Stimulated activated effector memory CD8-positive, alpha-beta T cell treated with anti-CD3 and anti-CD28 coated beads, Interleukin-12 subunit alpha, Interleukin-12 subunit beta, amount 100 ng/mL, for 72 hours (primary cell): ENCODE measurements at regions not wholly inside any gene's neighbourhood (a gene's known extent, or its start where the extent isn't known, plus 50 kb on each side); places are given as distances from the start of the nearest gene placed in this dataset.

Experiments used
- ATAC-seq: fragments of 150-1000 bp; cut with Tn5 transposase; 2 replicates; pipeline ENCODE4 v1.10.0; 2021
- DNase-seq, 2 donors: peaks; one replicate each; pipeline ENCODE4 v3.0.0; 2021 to 2022; ENCODE audit warnings: low spot score in 2 of 2
- H3K27ac Mint-ChIP-seq: one replicate; pipeline ENCODE4 v1.8.0; 2022; ENCODE audit warnings: mild to moderate bottlenecking, mixed read lengths
- H3K36me3 Mint-ChIP-seq: one replicate; pipeline ENCODE4 v1.8.0; 2022; ENCODE audit warnings: mild to moderate bottlenecking, mixed read lengths
- H3K4me1 Mint-ChIP-seq: one replicate; pipeline ENCODE4 v1.8.0; 2022; ENCODE audit warnings: mixed read lengths
- H3K4me3 Mint-ChIP-seq: one replicate; pipeline ENCODE4 v1.8.0; 2022; ENCODE audit warnings: mild to moderate bottlenecking, mixed read lengths
- H3K9me3 Mint-ChIP-seq: one replicate; pipeline ENCODE4 v1.8.0; 2022; ENCODE audit warnings: mixed read lengths

GRCh38 chrX:80098038-80098437 is 83.5 kb downstream of the TBX22 start:
- no peaks in the 10 kb centered on the region for H3K9me3 Mint-ChIP-seq
- DNase-seq (no peak), ATAC-seq (no peak)
- H3K4me1 Mint-ChIP-seq = no peaks in the 10 kb centered on the region
- H3K4me3 Mint-ChIP-seq = no peak overlapping the region
- H3K36me3 Mint-ChIP-seq = no peaks in the 10 kb centered on the region
- no peak overlapping the region for H3K27ac Mint-ChIP-seq

DNA sequence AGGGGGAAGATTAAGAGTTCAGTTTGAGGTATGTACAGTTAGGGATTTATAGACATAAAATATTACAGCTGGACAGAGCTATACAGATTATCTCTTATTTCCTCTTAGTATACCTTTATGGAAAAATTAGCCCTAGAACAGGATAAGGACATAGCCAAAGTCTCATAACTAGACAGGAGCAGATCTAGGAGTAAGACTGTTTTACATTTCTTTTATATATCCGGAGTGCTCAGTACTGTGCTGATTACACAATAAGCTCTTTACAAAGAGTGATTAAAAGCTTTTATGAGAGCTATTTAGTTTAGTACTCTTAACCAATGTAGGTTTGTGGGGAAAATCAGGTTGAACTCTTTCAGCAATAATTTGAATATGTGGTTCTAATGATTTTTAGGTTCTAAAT is 105.8 kb downstream of the TBX22 start:
- ATAC-seq = no peak
- no peaks in the 10 kb centered on the region for H3K4me1 Mint-ChIP-seq
- no peaks in the 10 kb centered on the region for H3K9me3 Mint-ChIP-seq
- H3K4me3 Mint-ChIP-seq = no peak overlapping the region
- H3K36me3 Mint-ChIP-seq = no peaks in the 10 kb centered on the region
- H3K27ac Mint-ChIP-seq = no peak overlapping the region
- DNase-seq = no peak

- peaks cover 5% of the 10 kb centered on the region for H3K9me3 Mint-ChIP-seq
- ATAC-seq = no peak
- no peaks in the 10 kb centered on the region for H3K36me3 Mint-ChIP-seq
- H3K27ac Mint-ChIP-seq = no peak overlapping the region
- DNase-seq = no peak
- no peaks in the 10 kb centered on the region for H3K4me1 Mint-ChIP-seq
- H3K4me3 Mint-ChIP-seq = no peak overlapping the region
These were observed 124.4 kb downstream of the TBX22 start for GRCh38 chrX:80138938-80139337.

DNA sequence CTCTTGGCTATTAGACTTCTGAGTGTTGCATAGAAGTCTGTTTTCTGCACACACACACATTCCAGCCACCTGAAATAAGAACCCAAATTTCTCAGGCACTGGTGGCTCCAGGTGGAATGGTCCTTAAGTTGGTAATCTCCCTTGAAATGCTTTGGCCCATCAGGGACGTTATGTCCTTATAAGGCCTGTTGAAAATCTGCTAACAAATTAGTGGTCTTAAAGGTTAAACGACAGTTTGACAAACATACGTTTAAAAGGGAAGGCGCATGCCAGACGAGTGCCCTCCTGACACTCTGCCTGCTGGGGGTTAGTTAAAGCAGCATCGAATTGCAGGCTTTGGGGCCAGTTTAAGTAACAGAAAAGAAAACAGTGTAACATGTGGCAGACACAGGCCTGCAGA is 125.0 kb downstream of the TBX22 start:
- Mint-ChIP-seq H3K4me1 (no peaks in the 10 kb centered on the region), H3K27ac (no peak overlapping the region), H3K4me3 (no peak overlapping the region), H3K36me3 (no peaks in the 10 kb centered on the region), H3K9me3 (peaks cover 3% of the 10 kb centered on the region)
- DNase-seq (no peak), ATAC-seq (no peak)

- no peak for DNase-seq
- H3K4me1 Mint-ChIP-seq = no peaks in the 10 kb centered on the region
- no peak overlapping the region for H3K27ac Mint-ChIP-seq
- H3K9me3 Mint-ChIP-seq = peaks cover 2% of the 10 kb centered on the region
- no peaks in the 10 kb centered on the region for H3K36me3 Mint-ChIP-seq
- no peak overlapping the region for H3K4me3 Mint-ChIP-seq
- no peak for ATAC-seq
These were observed 156.0 kb downstream of the TBX22 start for GRCh38 chrX:80170581-80170980.

DNA sequence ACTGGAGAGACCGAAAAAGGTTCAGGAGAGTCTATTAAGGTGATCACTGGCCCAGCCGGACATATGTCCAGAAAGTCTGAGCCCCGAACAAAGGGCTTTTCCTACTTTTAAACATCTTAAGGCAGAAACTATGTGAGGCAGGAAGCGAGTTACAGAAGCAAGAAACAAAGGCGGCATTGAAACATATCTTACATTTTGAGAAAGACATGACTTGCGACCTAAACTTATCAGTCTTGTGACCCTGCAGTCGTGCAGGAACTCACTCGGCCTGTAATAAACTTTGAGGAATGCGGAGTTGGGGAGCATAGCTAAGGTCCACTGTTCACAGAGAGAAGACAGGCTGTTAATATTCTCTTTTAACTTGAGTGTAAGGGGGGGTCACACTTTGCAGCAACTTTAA is 158.7 kb downstream of the TBX22 start:
- Mint-ChIP-seq H3K9me3 (no peaks in the 10 kb centered on the region), H3K4me3 (no peak overlapping the region), H3K36me3 (no peaks in the 10 kb centered on the region), H3K4me1 (no peaks in the 10 kb centered on the region), H3K27ac (no peak overlapping the region)
- no peak for ATAC-seq
- no peak for DNase-seq

DNA sequence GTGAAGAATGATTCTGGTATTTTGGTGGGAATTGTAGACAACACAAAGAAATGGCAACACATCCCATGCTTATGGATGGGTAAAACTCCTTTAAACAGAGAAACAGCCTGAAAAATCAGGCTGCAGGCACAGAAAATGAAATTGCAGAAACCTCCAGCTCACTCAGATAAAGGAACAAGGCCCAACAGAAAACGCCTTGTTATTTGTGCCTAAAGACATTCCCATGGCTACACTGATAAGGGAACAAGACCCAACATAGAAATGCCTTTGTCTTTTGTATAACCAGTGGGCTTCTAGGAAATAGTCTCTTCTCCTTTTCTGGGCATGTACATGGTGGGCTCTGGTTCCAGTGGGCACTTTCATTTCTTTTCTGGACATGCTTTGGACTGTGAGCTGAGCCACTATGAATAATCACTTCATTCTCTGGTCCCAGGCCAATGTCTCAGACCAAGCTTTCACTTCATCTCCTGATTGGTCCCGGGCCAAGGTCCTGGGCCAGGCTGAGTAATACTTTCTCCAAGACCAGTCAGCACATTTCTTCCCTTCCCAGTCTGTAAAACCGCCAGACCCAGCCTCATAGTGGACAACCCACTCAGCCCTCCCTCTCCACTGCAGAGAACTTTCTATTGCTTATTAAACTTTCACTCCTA is 160.5 kb downstream of the TBX22 start:
- H3K36me3 Mint-ChIP-seq = no peaks in the 10 kb centered on the region
- no peaks in the 10 kb centered on the region for H3K9me3 Mint-ChIP-seq
- H3K4me3 Mint-ChIP-seq = no peak overlapping the region
- no peak for DNase-seq
- ATAC-seq = no peak
- H3K4me1 Mint-ChIP-seq = no peaks in the 10 kb centered on the region
- H3K27ac Mint-ChIP-seq = no peak overlapping the region

DNA sequence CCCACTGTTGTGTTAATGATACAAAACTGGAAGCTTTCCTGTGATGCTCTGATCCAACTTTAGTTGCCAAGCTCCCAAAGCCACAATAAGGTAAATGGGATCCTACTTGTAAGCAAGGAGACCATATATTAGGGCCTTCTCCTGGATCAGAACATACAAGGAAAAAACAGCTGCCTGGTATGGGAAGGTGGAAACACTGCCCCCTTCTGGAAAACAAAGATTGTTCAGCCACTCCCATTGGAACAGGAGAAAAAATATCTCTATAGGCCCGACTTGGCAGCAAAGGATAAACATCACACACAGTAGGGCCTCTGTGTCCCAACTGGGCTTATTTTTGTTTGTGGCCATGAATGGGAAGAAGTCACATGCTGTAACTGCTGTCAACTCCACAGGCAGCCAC is 166.5 kb downstream of the TBX22 start:
- H3K9me3 Mint-ChIP-seq = peaks cover 2% of the 10 kb centered on the region
- no peaks in the 10 kb centered on the region for H3K4me1 Mint-ChIP-seq
- no peak overlapping the region for H3K4me3 Mint-ChIP-seq
- no peak overlapping the region for H3K27ac Mint-ChIP-seq
- DNase-seq (no peak), ATAC-seq (no peak)
- no peaks in the 10 kb centered on the region for H3K36me3 Mint-ChIP-seq

GRCh38 chrX:80184854-80185253 is 170.3 kb downstream of the TBX22 start:
- Mint-ChIP-seq H3K36me3 (no peaks in the 10 kb centered on the region), H3K4me1 (no peaks in the 10 kb centered on the region), H3K27ac (no peak overlapping the region), H3K9me3 (peaks cover 2% of the 10 kb centered on the region), H3K4me3 (no peak overlapping the region)
- no peak for ATAC-seq
- DNase-seq = no peak

- H3K4me3 Mint-ChIP-seq = no peak overlapping the region
- H3K4me1 Mint-ChIP-seq = no peaks in the 10 kb centered on the region
- no peaks in the 10 kb centered on the region for H3K36me3 Mint-ChIP-seq
- DNase-seq = no peak
- H3K27ac Mint-ChIP-seq = no peak overlapping the region
- ATAC-seq = no peak
- no peaks in the 10 kb centered on the region for H3K9me3 Mint-ChIP-seq
These were observed 192.1 kb downstream of the TBX22 start for GRCh38 chrX:80206647-80207046.

DNA sequence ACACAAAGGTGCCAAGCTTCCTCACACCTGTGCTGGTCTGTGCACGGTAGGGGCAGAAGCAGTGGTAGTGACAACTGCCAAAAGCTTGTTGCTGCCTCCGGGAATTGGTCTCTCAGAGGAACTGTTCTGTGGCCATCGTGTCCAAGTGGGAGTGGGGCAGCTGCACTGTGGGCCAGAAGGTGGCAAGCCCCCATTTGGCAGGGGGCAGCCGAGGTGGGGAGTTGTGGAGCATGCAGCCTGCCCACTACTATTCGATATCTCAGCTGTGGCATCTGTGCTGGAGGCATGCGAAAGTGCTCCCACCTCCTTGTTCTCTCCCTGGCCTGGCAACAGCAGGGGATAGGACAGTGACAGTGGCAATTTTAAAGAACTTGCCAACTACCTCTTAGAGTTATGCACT is 192.8 kb downstream of the TBX22 start:
- no peak for ATAC-seq
- H3K4me1 Mint-ChIP-seq = no peaks in the 10 kb centered on the region
- no peaks in the 10 kb centered on the region for H3K9me3 Mint-ChIP-seq
- no peaks in the 10 kb centered on the region for H3K36me3 Mint-ChIP-seq
- H3K27ac Mint-ChIP-seq = no peak overlapping the region
- H3K4me3 Mint-ChIP-seq = no peak overlapping the region
- DNase-seq = no peak

- H3K36me3 Mint-ChIP-seq = no peaks in the 10 kb centered on the region
- H3K27ac Mint-ChIP-seq = no peak overlapping the region
- H3K4me3 Mint-ChIP-seq = no peak overlapping the region
- DNase-seq (no peak), ATAC-seq (no peak)
- peaks cover 6% of the 10 kb centered on the region for H3K9me3 Mint-ChIP-seq
- no peaks in the 10 kb centered on the region for H3K4me1 Mint-ChIP-seq
These were observed 201.5 kb downstream of the TBX22 start for GRCh38 chrX:80216086-80216485.

DNA sequence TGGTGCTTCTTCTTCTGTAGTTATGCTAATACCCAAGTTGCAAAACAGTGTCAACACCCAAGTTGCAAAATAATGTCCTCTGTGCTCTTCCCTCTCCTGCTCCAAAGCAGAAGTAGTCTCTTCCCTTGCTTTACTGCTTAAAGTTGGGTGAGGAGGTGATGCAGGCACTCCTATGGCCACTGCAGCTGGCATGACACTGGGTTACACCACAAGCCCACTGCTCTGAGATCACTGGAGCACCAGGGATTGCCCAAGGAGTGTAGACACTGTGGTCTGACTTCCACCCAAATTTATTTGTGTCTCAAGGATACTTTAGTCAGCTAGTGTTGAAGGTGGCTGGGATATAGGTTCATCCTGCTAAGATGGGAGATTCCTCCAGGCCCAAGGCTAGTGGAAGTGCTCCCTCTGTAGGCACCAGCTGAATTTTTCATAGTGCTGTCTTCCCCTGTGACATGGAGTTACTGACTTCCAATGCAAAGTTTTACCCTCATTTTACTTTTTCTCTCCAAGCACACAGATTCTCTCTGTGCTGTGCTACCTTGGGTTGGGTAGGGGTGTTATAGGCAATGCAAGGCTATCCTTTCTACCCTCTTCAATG is 196.2 kb upstream of the TENT5D start:
- Mint-ChIP-seq H3K4me1 (no peaks in the 10 kb centered on the region), H3K4me3 (no peak overlapping the region), H3K9me3 (no peaks in the 10 kb centered on the region), H3K27ac (no peak overlapping the region), H3K36me3 (no peaks in the 10 kb centered on the region)
- DNase-seq (no peak), ATAC-seq (no peak)

DNA sequence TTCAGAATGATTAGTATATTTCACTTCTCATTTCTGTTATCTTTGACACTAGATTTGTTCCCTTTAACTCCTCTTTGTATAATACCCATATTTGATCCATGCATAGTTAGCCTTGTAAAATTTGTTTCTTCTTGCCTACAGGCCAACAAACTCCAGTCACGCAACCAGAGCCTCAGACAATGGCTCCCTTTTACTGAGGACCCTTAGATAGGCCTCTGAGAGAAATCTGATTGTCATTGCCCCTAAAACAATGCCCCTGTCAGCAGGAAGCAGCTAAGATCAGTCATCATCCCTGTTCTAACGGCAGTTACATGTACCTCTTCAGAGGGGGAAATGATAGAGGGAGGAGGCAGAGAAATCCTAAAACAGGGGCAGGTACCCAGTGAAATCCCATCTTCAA is 190.6 kb upstream of the TENT5D start:
- Mint-ChIP-seq H3K4me1 (no peaks in the 10 kb centered on the region), H3K36me3 (no peaks in the 10 kb centered on the region), H3K4me3 (no peak overlapping the region), H3K27ac (no peak overlapping the region), H3K9me3 (no peaks in the 10 kb centered on the region)
- ATAC-seq (no peak), DNase-seq (no peak)

DNA sequence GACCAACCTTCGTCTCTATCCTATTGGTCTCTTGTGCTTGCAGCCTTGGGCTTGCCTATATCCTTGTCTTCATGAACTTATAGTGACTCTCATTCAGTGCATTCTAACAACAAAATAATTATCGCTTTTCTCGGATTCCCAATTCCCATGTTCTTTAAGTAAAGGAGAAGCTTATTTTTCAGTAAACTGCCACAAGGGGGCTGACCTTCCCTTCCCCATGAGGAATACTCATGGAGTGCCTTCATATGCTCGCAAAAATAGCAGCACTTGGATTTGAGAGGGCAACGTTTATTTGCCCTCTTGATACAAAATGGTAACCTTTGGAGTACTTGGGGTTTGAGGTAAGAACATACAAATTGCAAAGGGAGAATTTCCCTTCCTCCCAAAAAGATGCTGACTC is 183.2 kb upstream of the TENT5D start:
- no peak for DNase-seq
- no peak overlapping the region for H3K27ac Mint-ChIP-seq
- no peak for ATAC-seq
- no peaks in the 10 kb centered on the region for H3K9me3 Mint-ChIP-seq
- no peaks in the 10 kb centered on the region for H3K4me1 Mint-ChIP-seq
- no peaks in the 10 kb centered on the region for H3K36me3 Mint-ChIP-seq
- no peak overlapping the region for H3K4me3 Mint-ChIP-seq

- no peaks in the 10 kb centered on the region for H3K36me3 Mint-ChIP-seq
- DNase-seq = no peak
- no peaks in the 10 kb centered on the region for H3K9me3 Mint-ChIP-seq
- H3K27ac Mint-ChIP-seq = no peak overlapping the region
- ATAC-seq = no peak
- H3K4me1 Mint-ChIP-seq = no peaks in the 10 kb centered on the region
- no peak overlapping the region for H3K4me3 Mint-ChIP-seq
These were observed 174.0 kb upstream of the TENT5D start for GRCh38 chrX:80246271-80246670.

GRCh38 chrX:80266287-80266686 is 154.0 kb upstream of the TENT5D start:
- no peak overlapping the region for H3K4me3 Mint-ChIP-seq
- DNase-seq (no peak), ATAC-seq (no peak)
- H3K27ac Mint-ChIP-seq = no peak overlapping the region
- H3K4me1 Mint-ChIP-seq = no peaks in the 10 kb centered on the region
- no peaks in the 10 kb centered on the region for H3K36me3 Mint-ChIP-seq
- H3K9me3 Mint-ChIP-seq = no peaks in the 10 kb centered on the region
